Activated T-cell treated with anti-CD3 and anti-CD28 coated beads, Interleukin-2, amount 50 U/mL, for 1 hour (primary cell): ENCODE measurements at regions not wholly inside any gene's neighbourhood (a gene's known extent, or its start where the extent isn't known, plus 50 kb on each side); places are given as distances from the start of the nearest gene placed in this dataset.

Experiments used
- DNase-seq: peaks from one replicate; pipeline ENCODE4 v3.0.0-alpha.2; 2020

DNA sequence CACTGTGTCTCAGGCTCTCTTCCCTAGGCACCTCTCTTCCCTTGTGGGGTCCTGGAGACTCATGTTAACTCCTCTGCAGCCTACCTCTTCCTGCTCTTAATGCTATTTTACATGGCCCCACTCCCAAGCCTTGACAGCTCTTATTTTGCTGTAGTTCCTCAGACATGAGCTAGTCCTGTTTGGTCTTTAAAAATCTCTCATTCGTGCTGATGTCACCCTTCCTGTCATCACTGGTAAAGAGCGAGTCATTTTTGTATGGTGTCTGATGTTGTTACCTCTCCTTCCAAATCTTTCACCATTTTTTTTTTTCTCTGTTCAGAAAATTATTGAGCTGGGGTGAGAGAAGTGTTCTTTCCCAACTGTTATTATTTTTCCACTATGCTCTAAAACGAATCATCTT, 84.8 kb upstream of the ZBED5 start:
- DNase-seq: no peak

DNA sequence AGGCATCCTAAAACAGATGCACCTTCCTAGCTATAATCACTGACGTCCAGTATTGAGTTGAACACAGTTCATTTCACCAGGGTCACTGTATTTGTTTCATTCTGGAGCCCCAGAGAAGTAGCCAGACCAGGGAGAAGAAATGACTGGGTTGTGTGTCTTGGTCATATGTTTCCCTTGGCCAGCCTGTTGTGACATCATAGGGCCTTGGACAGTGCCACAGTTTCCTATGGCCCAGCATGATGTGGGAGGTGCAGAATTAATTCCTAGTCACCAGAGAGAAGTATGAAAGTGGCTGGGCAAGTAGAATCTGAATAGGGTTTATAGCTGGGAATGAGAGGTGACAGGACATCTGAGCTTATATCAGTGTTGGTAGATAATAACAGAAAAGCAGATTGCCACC, 84.0 kb upstream of the ZBED5 start:
- DNase-seq: no peak

DNA sequence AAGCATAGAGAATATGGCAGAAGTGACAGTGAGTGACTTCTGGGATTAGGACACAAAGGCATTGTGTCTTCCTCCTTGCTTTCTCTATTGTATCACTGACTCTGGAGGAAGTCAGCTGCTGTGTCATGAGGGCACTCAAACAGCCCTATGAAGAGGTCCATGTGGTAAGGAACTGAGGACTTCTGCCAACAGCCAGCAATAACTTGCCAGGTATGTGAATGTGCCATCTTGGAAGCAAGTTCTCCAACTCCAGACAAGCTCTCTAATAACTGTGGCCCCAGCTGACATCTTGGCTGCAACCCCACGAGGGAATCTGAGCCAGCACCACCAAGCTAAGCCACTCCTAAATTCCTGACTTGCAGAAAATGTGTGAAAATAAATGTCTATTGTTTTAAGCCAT, 83.6 kb upstream of the ZBED5 start:
- DNase-seq: no peak

DNA sequence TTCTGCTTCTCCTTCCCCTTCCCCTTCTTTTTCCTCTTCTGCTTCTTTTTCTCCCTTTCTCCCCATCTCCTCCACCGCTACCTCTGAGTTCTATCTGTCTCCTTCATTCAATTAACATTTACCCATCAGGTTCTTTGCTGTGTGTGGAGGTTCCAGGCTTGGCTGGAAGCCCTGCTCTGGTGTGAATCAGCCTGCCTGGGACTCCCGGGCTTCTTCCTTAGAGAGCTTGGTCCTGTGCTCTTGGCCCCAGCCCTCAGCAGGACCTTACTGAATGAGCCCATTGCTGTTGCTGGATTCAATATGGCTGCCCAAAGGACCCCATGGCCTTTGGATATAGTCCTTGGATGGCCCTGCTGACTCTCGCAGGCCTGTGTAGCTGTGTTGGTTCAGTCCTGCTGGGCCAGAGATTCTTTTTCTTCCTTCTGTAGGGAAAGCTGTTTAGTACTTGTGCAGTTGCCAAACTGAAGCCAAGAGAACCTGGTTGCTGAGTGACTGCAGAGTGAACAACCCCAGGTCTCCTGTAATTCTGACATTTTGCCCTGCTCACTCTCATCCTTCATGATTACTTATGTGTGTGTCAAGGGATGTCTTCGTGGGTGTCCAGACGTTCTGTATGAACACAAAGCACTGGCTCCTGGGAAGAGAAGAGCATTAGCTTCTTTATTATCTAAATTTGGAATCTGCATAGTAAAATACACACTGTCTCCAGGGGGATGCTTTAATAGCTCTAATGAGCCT, 81.0 kb upstream of the ZBED5 start:
- DNase-seq: no peak

DNA sequence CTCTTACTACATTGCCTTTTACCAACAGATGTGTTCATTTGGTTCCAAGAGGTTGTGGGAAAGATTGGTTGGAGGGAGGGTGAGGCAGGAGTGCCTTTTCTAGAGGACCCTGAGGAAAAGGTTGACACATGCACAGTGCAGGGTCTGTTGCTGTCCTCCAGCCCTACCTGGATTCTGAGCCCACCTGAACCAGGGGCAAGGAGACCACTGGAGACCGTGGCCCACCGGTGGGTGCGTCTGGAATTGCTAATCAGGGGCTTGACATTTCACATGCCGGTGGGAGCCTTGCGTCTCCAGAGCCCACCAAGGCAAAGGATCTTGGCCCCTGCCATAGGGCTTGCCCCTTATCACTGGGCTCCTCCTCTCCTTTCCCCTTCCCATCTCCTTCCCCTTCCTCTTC, 80.4 kb upstream of the ZBED5 start:
- DNase-seq: no peak

DNA sequence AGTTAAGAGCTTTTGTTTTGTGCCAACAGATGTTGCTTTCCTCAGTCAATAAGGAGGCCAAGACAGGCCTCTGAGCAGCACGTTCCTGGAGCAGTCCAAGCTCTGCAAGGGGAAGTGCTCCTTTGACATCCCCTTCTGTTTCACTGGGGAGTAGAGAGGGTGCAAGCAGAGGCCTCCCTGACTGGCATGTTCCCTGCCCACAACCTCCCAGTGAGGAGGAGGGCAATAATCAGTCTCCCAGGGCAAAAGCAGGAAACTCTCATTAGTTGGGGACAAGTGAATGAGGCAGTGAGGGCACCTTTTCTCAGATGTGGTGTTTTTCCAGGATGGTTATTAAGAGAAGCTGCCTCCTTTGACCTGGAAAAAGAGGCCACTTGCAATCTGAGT, 79.5 kb upstream of the ZBED5 start:
- no peak for DNase-seq

DNA sequence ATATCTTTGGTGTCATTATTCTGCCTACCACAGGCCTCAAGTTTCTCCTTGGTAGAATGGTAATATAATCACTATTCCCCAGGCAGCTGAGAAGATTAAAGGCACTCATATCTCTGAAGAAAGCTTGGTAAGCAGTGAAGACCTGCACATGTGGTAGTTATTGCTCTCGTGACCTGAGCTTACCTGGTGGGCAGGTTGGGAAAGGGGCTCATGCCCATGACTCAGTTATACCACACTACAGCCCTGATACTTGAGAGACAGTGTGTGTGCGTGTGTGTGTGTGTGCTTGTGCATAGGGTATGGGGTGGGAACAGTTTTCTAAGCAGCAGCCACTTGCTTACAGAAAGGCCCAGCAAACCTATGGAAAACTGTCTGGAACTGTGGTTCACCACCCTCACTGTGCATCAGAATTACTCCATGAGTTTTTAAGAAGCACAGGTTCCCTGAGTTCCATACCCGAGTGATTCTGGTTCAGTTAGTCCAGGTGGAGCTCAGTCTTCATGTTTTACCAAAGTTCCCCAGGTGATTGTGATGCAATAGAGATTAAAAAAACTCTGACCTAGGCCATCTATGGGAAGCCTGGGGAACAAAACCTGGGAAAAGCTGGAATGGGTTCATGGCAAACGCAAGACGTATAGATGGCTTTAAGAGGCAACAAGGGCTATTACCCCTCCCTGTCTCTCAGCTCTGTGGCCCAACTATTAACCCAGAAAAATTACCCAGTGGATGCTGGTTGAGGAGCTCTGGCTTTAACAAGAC, 79.0 kb upstream of the ZBED5 start:
- DNase-seq: no peak

DNA sequence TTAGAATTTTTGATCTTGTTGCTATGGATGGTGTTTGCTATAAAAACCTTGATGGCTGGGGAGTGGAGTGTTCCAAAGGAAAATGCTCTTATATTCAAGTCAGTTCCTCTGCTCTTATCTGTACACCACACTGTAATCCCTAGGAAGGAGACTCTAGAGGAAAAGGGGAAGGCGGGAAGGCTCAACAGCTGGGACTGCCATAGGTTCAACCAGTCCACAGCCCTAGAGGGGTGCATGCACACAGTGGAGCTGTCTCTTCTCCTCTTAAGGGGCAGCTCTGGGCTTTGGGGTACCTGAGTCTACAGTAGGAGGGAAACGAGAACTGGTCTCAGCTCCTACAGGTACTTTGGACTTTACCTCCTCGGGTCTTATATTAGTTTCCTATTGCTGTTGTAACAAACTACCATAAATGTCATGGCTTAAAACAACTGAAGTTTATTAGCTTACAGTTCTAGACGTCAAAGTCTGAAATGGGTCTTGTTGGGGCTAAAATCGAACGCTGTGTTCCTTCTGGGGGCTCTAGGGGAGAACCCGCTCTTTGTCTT, 77.2 kb upstream of the ZBED5 start:
- DNase-seq: no peak

DNA sequence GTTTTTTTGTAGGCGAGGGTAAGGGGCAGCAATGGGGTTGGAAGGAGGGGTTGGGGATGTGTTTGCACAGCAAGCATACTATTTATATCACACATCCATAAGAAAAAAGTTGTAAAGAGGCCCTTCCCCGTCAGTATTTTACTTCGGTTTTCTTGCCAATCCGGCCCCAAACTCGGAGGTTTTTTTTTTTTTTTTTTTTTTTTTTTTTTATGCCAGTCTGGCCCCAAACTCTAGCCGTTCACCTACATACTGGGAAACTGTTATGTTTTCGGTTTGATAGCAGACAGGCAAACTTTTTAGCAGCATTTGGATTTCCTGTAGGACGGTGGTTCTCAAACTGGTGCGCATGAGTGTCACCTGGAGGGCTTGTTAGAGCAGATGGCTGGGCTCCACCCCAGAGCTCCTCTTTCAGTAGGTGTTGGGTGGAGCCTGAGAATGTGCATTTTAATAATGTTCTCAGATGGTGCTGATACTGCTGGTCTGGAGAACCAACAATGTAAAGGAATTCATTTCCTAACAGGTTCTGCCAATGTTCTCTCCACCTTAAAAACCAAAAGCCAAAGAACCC, 76.5 kb upstream of the ZBED5 start:
- peak; percentile 26 for DNase-seq

DNA sequence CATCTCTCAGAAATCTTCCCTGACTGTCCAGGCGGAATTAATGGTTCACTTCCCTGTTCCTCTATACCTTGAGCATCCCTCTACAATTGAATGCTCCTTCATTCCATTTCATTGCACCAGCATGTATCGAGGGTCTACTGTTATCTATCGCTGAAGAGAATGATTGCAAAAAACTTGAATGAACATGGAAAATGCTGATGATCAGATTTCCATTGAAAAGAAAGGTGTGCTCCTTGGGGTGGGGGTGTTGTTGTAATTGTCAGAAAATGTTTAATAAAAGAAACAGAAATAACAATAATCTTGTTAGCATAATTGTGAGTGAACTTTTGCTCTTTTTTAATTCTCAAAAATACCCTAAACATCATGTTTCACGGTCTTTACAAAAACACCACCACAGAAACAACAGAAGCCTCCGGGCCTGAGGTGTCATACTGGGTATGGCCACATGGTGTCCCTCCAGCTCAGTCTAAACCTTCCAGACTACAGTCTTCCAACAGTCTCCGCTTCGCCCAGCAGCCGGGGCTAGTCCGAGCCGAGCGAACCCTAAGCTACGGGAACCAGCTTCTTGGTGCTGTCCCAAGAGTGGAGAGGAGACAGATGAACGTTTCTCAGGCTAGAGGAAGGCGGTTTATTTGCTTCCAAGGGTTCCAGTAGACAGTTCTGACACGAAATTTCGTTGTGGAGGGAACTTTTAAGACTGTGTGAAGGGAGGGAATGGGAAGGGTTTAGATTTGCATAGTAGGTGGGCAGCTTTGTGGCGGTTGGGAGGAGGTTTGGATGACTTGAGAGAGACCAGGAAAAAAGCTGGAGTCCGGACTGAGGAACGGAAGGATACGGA, 75.8 kb upstream of the ZBED5 start:
- DNase-seq: peak; percentile 87

DNA sequence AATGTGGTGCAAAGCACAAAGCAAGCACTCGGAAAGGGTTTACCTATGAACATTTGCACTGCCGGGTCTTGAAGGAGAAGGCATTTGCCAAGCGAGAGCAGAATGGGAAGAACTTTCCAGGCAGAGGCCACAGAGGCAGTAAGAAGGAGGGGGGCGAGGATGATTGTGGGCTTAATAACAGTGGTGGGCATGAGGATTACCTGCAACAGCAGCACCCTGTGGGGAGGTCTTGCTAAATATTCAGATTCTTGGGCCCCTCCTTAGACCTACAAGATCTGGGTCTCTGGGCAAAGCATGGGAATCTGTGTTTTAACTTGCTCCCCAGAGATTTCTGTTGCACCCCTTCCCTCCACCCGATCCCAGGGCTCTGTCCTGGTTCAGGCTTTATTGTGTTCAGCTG, 75.1 kb upstream of the ZBED5 start:
- DNase-seq: no peak

DNA sequence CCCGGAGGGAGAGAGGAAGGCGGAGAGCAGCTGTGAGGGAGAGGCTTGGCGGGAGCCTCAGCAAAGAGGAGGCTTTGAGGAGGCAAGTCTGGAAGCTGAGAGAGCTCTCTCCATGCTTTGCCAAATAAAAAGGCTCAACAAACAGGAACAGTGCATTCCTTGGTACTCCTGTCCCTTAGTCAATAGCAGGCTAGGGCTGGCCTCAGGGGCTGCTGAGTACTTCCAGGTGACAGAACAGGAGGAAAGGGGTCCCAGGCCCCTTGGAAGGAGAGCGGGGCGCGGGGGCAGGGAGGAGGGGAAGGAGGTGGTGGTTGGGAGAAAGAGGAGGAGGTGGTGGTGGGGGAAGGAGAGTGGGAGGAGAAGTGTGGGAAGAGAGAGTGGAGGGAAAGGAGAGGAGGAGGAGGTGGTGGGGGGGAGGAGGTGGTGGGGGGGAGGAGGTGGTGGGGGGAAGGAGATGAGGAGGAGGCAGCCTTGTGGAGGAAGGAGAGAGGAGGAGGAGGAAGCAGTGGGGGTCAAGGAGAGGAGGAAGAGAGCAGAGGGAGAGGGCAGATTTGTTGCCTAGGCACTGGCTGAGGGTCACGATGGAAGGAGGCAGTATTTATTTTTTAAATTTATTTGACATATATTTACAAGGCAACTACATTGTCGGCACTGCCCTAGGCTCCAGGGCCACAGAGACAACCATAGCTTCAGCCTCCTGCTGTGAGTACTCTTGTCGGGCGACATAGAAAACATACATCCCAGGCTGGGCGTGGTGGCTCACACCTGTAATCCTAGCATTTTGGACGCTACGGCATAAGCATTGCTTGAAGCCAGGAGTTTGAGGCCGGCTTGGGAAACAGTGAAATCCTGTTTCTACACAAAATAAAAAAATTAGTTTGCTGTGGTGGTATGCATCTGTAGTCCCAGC, 74.2 kb upstream of the ZBED5 start:
- DNase-seq: peak; percentile 31

DNA sequence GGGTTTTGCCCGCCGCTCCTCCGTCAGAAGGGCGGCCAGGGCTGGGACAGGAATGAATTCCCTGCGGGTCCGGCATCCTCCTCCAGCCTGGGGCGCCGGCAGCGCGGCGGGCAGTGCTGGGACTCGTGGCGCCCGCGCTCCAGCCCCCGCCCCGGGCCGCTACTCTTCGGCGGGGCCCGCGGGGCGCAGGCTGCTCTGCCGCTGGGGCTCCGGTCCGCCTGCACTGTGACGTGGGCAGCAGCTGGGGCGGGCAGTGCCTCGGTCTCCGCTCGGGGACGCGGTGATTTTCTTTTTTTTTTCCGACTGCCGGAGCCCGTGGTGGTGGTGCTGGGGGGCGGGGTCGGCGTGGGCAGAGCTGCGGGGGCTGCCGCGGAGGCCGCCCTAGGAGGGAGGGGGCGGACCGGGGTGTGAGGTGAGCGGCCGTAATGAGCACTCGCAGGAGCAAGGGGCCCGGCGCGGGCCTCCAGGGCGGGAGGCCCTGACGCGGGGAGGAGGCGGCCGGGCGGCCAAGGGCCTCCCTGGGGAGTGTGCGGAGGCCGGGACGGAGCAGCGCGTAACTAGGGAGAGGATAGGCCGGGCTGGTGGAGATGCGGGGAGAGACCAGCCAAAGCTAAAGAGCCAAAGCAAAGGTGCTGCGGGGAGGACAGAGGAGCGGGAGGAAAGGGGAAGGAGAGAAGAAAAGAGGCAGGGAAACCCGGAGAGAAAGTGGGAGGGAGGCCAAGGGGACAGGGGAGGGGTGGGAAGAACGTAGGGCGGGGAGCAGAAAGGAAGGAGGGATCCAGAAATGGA, 73.3 kb upstream of the ZBED5 start:
- DNase-seq: peak; percentile 58

DNA sequence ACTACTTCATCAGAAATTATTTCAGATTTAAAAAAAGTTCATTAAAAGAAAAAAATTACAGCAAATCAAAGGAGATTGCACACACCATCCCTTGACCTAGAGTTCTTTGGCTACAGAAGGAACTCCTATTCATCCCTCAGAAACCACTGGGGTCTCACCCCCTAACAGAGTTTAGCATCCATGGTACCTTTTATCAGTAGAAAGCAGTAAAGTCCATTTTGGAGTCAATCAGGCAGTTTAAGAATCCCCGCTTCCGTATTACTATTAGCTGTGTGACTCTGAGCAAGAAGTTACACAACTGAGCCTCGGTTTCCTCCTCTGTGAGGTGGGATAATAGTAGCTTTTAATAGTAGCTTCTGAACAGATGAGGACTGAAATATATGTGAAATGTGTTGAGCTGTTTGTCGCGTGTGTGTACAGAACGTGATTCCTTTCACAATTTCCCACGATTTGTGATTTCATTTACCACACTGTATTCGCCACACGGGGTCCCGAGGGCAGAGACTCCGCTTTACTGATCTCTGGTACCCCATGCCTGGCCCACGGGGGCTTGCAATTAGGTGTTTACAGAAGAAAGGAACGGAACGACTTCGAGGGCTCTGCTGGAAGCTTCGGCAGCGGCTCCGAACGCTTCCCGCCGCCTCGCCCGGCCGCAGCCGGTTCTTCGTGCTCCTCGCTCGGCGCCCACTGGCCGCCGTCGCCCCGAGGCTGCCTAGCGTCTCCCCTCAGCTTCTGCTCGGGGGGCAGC, 72.5 kb upstream of the ZBED5 start:
- DNase-seq: no peak

DNA sequence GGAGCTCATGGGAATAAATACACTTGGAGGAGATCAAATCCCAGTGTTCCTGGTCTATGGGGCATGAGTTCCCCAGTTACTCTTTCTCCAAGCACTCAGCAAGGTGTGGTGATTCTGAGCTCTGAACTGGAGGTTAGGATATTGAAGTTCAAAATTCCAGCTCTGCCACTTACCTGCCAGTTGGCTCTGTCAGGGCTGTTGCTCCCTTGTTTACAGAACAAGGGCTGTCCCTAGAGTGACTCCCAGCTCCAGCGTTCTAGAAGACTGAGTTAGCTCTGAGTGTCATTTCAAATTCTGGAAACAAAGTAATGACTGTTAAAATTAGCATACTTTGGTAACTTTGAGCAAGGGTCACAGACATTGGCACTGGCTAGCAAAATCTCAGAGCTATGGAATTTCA, 69.7 kb upstream of the ZBED5 start:
- no peak for DNase-seq

DNA sequence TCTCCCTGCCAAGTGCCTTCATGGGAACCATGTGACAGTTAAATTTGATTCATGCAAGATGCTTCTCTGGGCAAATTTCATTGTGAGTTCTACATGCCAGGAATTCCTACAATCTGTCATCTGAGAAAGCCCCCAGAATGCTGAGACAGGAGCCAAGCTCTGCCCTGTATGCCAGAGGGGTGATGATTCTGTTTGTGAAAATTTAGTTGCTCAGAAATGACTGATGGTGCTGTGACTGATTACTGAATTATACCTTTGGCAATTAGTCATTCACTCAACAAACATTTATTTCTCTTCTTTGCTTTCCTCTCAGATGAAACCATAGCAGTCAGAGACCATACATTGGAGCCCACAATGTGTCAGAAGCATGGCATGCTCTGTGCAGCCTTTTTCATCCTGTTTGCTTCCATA, 69.0 kb upstream of the ZBED5 start:
- DNase-seq: no peak

DNA sequence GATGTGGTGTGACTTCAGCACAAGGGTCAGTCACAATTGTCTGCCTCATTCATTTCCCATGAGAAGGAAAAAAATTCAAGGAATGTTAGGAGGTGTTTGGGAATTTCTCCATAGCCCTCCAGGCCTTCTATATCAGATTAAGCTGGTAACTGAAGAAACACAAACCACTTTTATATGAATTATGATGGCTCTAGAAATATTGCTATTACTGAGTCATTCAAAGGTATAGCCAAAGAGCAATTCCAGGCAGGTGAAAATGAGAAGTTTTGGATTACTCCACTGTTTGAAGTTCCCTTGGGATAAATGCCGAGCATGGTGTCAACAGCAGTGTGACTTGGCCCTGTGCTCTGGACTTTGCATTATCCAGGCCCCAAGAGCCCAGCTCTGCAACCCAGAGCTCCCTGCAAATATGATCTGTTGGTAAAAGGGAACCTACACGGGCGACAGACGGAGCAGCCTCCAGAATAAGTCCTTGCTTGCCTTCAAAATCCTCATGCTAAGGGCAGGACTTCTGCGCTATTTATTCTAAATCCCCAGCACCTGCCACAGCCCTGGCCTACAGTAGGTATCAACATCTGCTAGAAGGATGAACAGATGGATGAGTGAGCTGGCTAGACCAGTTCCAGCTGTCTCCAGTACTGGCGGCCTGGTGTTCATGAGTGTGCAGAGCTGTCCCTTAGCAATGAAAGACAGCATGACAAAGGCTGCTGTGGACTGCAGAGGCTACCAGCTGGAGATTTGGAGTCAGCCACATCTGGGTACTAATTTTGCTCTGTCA, 67.5 kb upstream of the ZBED5 start:
- DNase-seq: no peak

DNA sequence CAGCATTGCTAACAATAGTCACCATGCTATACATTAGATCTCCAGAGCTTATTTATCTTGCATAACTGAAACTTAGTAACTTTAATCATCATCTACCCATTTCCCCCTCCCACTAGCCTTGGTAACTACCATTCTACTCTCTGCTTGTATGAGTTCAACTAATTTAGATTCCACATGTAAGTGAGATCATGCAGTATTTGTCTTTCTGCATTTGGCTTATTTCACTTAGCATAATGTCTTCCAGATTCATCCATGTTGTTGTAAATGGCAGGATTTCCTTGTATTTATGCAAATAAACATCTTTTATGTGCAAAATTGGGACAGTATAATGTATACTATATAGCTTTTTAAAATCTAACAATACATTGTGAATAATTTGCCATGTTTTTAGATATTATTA, 66.0 kb upstream of the ZBED5 start:
- no peak for DNase-seq

DNA sequence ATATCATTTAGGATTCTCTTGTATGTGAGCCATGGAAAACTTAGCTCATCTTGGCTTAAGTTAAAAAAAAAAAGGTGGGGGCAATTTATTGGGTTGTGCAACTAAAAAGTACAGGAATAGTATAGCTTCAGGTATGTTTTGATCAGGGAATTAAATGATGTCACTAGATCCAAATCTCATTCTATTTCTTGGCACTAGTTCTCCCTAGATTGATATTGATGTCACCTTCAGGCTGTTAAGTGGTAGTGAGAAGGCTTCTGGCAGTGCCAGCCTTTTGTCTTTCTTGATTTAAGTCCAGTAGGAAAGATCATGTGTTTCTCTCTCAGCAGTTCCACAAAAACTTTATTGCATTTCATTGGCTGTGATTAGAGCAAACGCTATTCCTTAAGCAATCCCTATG, 65.0 kb upstream of the ZBED5 start:
- no peak for DNase-seq

DNA sequence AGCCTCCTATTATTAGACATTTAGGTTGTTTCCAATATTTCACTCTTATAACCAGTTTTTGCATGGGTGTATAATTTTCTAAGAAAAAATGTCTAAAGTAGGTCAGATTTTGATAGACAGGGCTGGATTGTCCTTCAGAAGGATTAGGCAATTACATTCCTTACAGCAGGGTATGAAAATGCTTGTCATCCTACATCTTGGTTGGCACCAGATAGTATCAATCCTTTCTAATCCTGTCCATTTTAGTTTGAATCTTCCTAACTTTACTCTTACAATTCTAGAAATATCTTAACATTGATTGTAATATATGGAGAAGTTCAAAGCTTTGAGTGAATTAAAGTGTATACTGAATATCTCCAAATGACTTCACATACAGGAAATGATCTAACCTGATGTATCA, 63.0 kb upstream of the ZBED5 start:
- DNase-seq: no peak
